ENCODE measurements at regions not wholly inside any gene's neighbourhood (a gene's known extent, or its start where the extent isn't known, plus 50 kb on each side); places are given as distances from the start of the nearest gene placed in this dataset.

- Histone ChIP-seq H3K4me2 (ENCODE audit: low read depth, low read length) (no peak overlapping the region), H2AFZ (ENCODE audit: low read length) (no peak overlapping the region), H3K9ac (ENCODE audit: insufficient read depth, low read depth, low read length) (no peak overlapping the region), H3K27ac (ENCODE audit: extremely low read length, insufficient read depth, low read length) (no peak overlapping the region), H3K4me3 (replicated peaks in 1 of 3; ENCODE audit: insufficient read depth in 1 of 3, low read depth in 2 of 3, low read length in 3 of 3) (no peak overlapping the region), H3K4me1 (ENCODE audit: insufficient read depth, low read length) (no peaks in the 10 kb centered on the region), H3K79me2 (ENCODE audit: insufficient read depth, low read length) (no peaks in the 10 kb centered on the region), H3K27me3 (ENCODE audit: control insufficient read depth in 1 of 2, insufficient read depth in 2 of 2, low read length in 2 of 2) (no peaks in the 10 kb centered on the region), H3K36me3 (replicated peaks in 1 of 2; ENCODE audit: control insufficient read depth in 1 of 2, insufficient read depth in 2 of 2, low read length in 2 of 2) (no peaks in the 10 kb centered on the region), H4K20me1 (ENCODE audit: insufficient read depth, low read length) (no peaks in the 10 kb centered on the region), H3K9me3 (ENCODE audit: low read length) (peaks cover 50% of the 10 kb centered on the region)
- 11% methylated on average over 3 of the region's 3 CpGs for WGBS (ENCODE audit: low lambda C conversion rate)
- CTCF ChIA-PET (ENCODE audit: low intra/inter-chr PET ratio, low total read pairs) = no interaction called here
- intact Hi-C loops (cut with micrococcal nuclease; ENCODE audit: unreplicated experiment) = no loop called here
- no peak for FAIRE-seq
- no peak for ATAC-seq
- POLR2A ChIA-PET = no interaction called here
- TF ChIP-seq IRF2 (CRISPR knock-in tag; IDR thresholded peaks at IDR 0.05) (no peak), ZNF703 (CRISPR knock-in tag; IDR thresholded peaks at IDR 0.05; ENCODE audit: borderline replicate concordance) (no peak), CREB1 (IDR thresholded peaks at IDR 0.05) (peak; percentile 92), CREB1 (CRISPR knock-in tag; IDR thresholded peaks at IDR 0.05) (no peak), SNRNP70 (IDR thresholded peaks at IDR 0.05; ENCODE audit: low read depth, low read length) (no peak), PAXIP1 (CRISPR knock-in tag; conservative IDR thresholded peaks at IDR 0.05) (no peak), RXRB (CRISPR knock-in tag; IDR thresholded peaks at IDR 0.05; ENCODE audit: borderline replicate concordance) (no peak), DNMT1 (CRISPR knock-in tag; IDR thresholded peaks at IDR 0.05) (no peak), ZSCAN22 (CRISPR knock-in tag; IDR thresholded peaks at IDR 0.05) (no peak), ATF7 (IDR thresholded peaks at IDR 0.05) (peak; percentile 97), ATF7 (CRISPR knock-in tag; IDR thresholded peaks at IDR 0.05) (no peak), ZBTB43 (CRISPR knock-in tag; conservative IDR thresholded peaks at IDR 0.05) (no peak), STAT6 (CRISPR knock-in tag; IDR thresholded peaks at IDR 0.05; ENCODE audit: borderline replicate concordance) (no peak), ZNF781 (CRISPR knock-in tag; IDR thresholded peaks at IDR 0.05; ENCODE audit: borderline replicate concordance, not compliant biosample characterization) (no peak)
- in situ Hi-C loops (cut with HindIII; ENCODE audit: extremely low pct_ligation_motif_present, low pct_unique_long_range_greater_than_20kb) = no loop called here
- no peak for DNase-seq (ENCODE audit: low spot score)
- no TSS peak for BruUV-seq (replicated peaks)
Observed at GRCh38 chr4:43399726-43400125, 507.2 kb downstream of the GRXCR1 start.

Measured in HepG2 (cell line).